Cerebellar nuclear complex (tissue), 1 donor: ENCODE measurements at regions not wholly inside any gene's neighbourhood (a gene's known extent, or its start where the extent isn't known, plus 50 kb on each side); places are given as distances from the start of the nearest gene placed in this dataset.
A peak's percentile ranks its signal among the peaks of the same experiment; 100 is the strongest.

Source experiments
- DNase-seq, 2 experiments: peaks; one replicate each; lab custom pipeline; 2025; lab: John Stamatoyannopoulos, UW

- DNase-seq: no peak
Observed at GRCh38 chr12:105705235-105705634, 374.7 kb downstream of the C12orf75 start.

GRCh38 chr12:105705765-105706164, 375.3 kb downstream of the C12orf75 start:
- DNase-seq: peak in 1 of 2 experiments; percentile 35

GRCh38 chr12:105706321-105706972, 376.0 kb downstream of the C12orf75 start:
- DNase-seq: peak in 1 of 2 experiments; percentile 44

GRCh38 chr12:105706973-105707334, 376.5 kb downstream of the C12orf75 start:
- DNase-seq: no peak

GRCh38 chr12:105713606-105714305, 383.3 kb downstream of the C12orf75 start:
- no peak for DNase-seq

- no peak for DNase-seq
Observed at GRCh38 chr12:105716621-105717020, 386.1 kb downstream of the C12orf75 start.

GRCh38 chr12:105721051-105721825, 390.7 kb downstream of the C12orf75 start:
- no peak for DNase-seq

- no peak for DNase-seq
Observed at GRCh38 chr12:105721891-105722290, 391.4 kb downstream of the C12orf75 start.

- DNase-seq: no peak
Observed at GRCh38 chr12:105723066-105723465, 392.6 kb downstream of the C12orf75 start.

GRCh38 chr12:105723494-105723893, 393.0 kb downstream of the C12orf75 start:
- DNase-seq: no peak

GRCh38 chr12:105724641-105725040, 394.1 kb downstream of the C12orf75 start:
- DNase-seq: no peak

- DNase-seq: no peak
Observed at GRCh38 chr12:105725054-105725453, 394.6 kb downstream of the C12orf75 start.

GRCh38 chr12:105729181-105729771, 398.8 kb downstream of the C12orf75 start:
- DNase-seq: no peak

GRCh38 chr12:105729926-105730325, 399.4 kb downstream of the C12orf75 start:
- DNase-seq: no peak

- DNase-seq: no peak
Observed at GRCh38 chr12:105733579-105733978, 403.1 kb downstream of the C12orf75 start.

GRCh38 chr12:105736498-105736897, 402.3 kb downstream of the NUAK1 start:
- DNase-seq: no peak

- no peak for DNase-seq
Observed at GRCh38 chr12:105738051-105738450, 400.7 kb downstream of the NUAK1 start.

GRCh38 chr12:105740369-105740768, 398.4 kb downstream of the NUAK1 start:
- DNase-seq: peak in 1 of 2 experiments; percentile 35

GRCh38 chr12:105740970-105741725, 397.6 kb downstream of the NUAK1 start:
- peak; percentile 60 to 65 for DNase-seq

- DNase-seq: peak; percentile 9 to 72
Observed at GRCh38 chr12:105741786-105742566, 396.8 kb downstream of the NUAK1 start.

GRCh38 chr12:105742567-105742874, 396.2 kb downstream of the NUAK1 start:
- no peak for DNase-seq
